HEK293T (cell line): ENCODE measurements at regions not wholly inside any gene's neighbourhood (a gene's known extent, or its start where the extent isn't known, plus 50 kb on each side); places are given as distances from the start of the nearest gene placed in this dataset.

ENCODE experiments used
- ARNT ChIP-seq: fragments of 450-650 bp; IDR thresholded peaks from 2 replicates; pipeline ENCODE4 v1.6.1; 2017; ENCODE audit warnings: mild to moderate bottlenecking
- BHLHE40 ChIP-seq: fragments of 450-650 bp; IDR thresholded peaks from 2 replicates; pipeline ENCODE4 v1.6.1; 2016; ENCODE audit warnings: mild to moderate bottlenecking, moderate library complexity, borderline replicate concordance
- ELF4 ChIP-seq: fragments of 450-650 bp; IDR thresholded peaks from 2 replicates; pipeline ENCODE4 v1.6.1; 2017; ENCODE audit warnings: antibody characterized with exemption
- FOXA1 ChIP-seq: fragments of 450-650 bp; IDR thresholded peaks from 2 replicates; pipeline ENCODE4 v1.6.1; 2016; ENCODE audit warnings: mild to moderate bottlenecking
- FOXK2 ChIP-seq: fragments of 450-650 bp; IDR thresholded peaks from 2 replicates; pipeline ENCODE4 v1.6.1; 2016; ENCODE audit warnings: mild to moderate bottlenecking
- FOXM1 ChIP-seq: fragments of 450-650 bp; IDR thresholded peaks from 2 replicates; pipeline ENCODE4 v1.6.1; 2017; ENCODE audit warnings: mild to moderate bottlenecking, borderline replicate concordance
- HDGF ChIP-seq: fragments of 450-650 bp; IDR thresholded peaks from 2 replicates; pipeline ENCODE4 v1.6.1; 2017; ENCODE audit warnings: antibody characterized with exemption, borderline replicate concordance
- LEF1 ChIP-seq: fragments of 450-650 bp; IDR thresholded peaks from 2 replicates; pipeline ENCODE4 v1.6.1; 2017; ENCODE audit warnings: mild to moderate bottlenecking, borderline replicate concordance
- NFRKB ChIP-seq: fragments of 450-650 bp; IDR thresholded peaks from 2 replicates; pipeline ENCODE4 v1.6.1; 2016; ENCODE audit warnings: mild to moderate bottlenecking, moderate library complexity
- SP1 ChIP-seq: fragments of 450-650 bp; IDR thresholded peaks from 2 replicates; pipeline ENCODE4 v1.6.1; 2017
- SUZ12 ChIP-seq: fragments of 450-650 bp; IDR thresholded peaks from 2 replicates; pipeline ENCODE4 v1.6.1; 2016; ENCODE audit warnings: mild to moderate bottlenecking
- TARDBP ChIP-seq: fragments of 450-650 bp; IDR thresholded peaks from 2 replicates; pipeline ENCODE4 v1.6.1; 2016
- TF ChIP-seq, protein P1 (sequence below): fragments of 450-650 bp; IDR thresholded peaks from 2 replicates; pipeline ENCODE4 v1.6.1; 2016

DNA sequence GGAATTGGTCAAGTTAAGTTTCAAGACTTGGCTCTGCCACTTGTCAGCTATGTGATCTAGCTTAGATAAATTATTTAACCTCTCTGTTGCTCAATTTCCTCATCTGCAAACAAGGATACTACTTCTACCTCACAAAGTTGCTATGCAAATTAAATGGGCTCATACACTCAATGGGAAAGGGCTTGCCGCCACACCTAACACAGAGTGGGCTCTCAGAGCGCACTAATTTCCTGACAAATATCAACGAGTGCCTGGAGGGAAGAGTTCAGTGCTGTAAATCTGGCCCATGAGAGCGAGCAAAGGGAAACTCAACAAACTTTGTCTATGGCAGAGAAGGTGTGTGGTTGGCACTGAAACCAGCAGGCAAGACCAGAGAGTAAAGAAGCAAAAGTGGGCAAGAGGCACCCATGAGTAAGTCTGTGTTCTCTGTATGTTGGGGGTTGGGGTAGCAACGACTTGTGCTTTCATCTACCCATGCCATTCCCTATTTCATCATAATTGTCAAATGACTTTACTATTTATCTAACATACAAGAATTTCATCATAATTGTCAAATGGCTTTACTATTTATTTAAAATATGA is 60.7 kb upstream of the PHF21A start:
- TF ChIP-seq FOXA1: no peak
- TF ChIP-seq ELF4: no peak
- no peak for TF ChIP-seq BHLHE40
- TF ChIP-seq HDGF: no peak
- TF ChIP-seq FOXK2: no peak
- no peak for TF ChIP-seq TARDBP
- no peak for TF ChIP-seq FOXM1
- no peak for TF ChIP-seq SUZ12
- no peak for TF ChIP-seq SP1
- TF ChIP-seq, protein P1, sequence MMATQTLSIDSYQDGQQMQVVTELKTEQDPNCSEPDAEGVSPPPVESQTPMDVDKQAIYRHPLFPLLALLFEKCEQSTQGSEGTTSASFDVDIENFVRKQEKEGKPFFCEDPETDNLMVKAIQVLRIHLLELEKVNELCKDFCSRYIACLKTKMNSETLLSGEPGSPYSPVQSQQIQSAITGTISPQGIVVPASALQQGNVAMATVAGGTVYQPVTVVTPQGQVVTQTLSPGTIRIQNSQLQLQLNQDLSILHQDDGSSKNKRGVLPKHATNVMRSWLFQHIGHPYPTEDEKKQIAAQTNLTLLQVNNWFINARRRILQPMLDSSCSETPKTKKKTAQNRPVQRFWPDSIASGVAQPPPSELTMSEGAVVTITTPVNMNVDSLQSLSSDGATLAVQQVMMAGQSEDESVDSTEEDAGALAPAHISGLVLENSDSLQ: no peak
- TF ChIP-seq LEF1: no peak
- TF ChIP-seq NFRKB: no peak
- TF ChIP-seq ARNT: no peak
